H9 (cell line): ENCODE measurements at regions not wholly inside any gene's neighbourhood (a gene's known extent, or its start where the extent isn't known, plus 50 kb on each side); places are given as distances from the start of the nearest gene placed in this dataset.

ENCODE experiments used
- DNase-seq: peaks from one replicate; pipeline ENCODE4 v3.0.0-alpha.2; 2017
- H2AFZ ChIP-seq: one replicate; pipeline ENCODE4 v1.6.1; 2013; ENCODE audit warnings: mild to moderate bottlenecking, low read length, control low read depth, moderate library complexity
- H2AK5ac ChIP-seq: 2 replicates; pipeline ENCODE4 v1.6.1; 2013; ENCODE audit warnings: low read length, control low read depth, mixed read lengths; ENCODE audit not compliant: insufficient read length
- H2BK120ac ChIP-seq: one replicate; pipeline ENCODE4 v1.6.1; 2013; ENCODE audit warnings: low read depth, mild to moderate bottlenecking, low read length, control low read depth, inconsistent platforms; ENCODE audit not compliant: poor library complexity, severe bottlenecking
- H2BK12ac ChIP-seq: 2 replicates; pipeline ENCODE4 v1.6.1; 2013; ENCODE audit warnings: low read length, control low read depth, mixed read lengths, low read depth; ENCODE audit not compliant: insufficient read length
- H2BK15ac ChIP-seq: 2 replicates; pipeline ENCODE4 v1.6.1; 2013; ENCODE audit warnings: low read depth, low read length, control low read depth
- H2BK20ac ChIP-seq: one replicate; pipeline ENCODE4 v1.6.1; 2013; ENCODE audit warnings: low read depth, mild to moderate bottlenecking, low read length, control low read depth, inconsistent platforms; ENCODE audit not compliant: poor library complexity, severe bottlenecking
- H2BK5ac ChIP-seq: 2 replicates; pipeline ENCODE4 v1.6.1; 2013; ENCODE audit warnings: low read length, control low read depth, mixed read lengths; ENCODE audit not compliant: insufficient read length
- H3K14ac ChIP-seq: 2 replicates; pipeline ENCODE4 v1.6.1; 2013; ENCODE audit warnings: low read length, control low read depth; ENCODE audit not compliant: insufficient read depth
- H3K18ac ChIP-seq: 2 replicates; pipeline ENCODE4 v1.6.1; 2013; ENCODE audit warnings: low read depth, mild to moderate bottlenecking, mixed read lengths, low read length, control low read depth; ENCODE audit not compliant: insufficient read length
- H3K23ac ChIP-seq: 2 replicates; pipeline ENCODE4 v1.6.1; 2013; ENCODE audit warnings: low read length, control low read depth, mixed read lengths, low read depth; ENCODE audit not compliant: insufficient read length
- H3K23me2 ChIP-seq: 2 replicates; pipeline ENCODE4 v1.6.1; 2013; ENCODE audit warnings: low read depth, mild to moderate bottlenecking, mixed read lengths, low read length, control low read depth; ENCODE audit not compliant: insufficient read length, poor library complexity, severe bottlenecking
- H3K27ac ChIP-seq: 2 replicates; pipeline ENCODE4 v1.5.1; 2013; ENCODE audit warnings: low read length, control low read depth, mixed read lengths, low read depth; ENCODE audit not compliant: insufficient read length
- H3K27me3 ChIP-seq: 2 replicates; pipeline ENCODE4 v1.6.1; 2013; ENCODE audit warnings: low read length, control low read depth, inconsistent platforms; ENCODE audit not compliant: insufficient read depth
- H3K4ac ChIP-seq: 2 replicates; pipeline ENCODE4 v1.6.1; 2013; ENCODE audit warnings: low read depth, mild to moderate bottlenecking, control low read depth, inconsistent platforms, low read length, moderate library complexity
- H3K4me1 ChIP-seq: 2 replicates; pipeline ENCODE4 v1.6.1; 2013; ENCODE audit warnings: low read length, control low read depth, inconsistent platforms; ENCODE audit not compliant: insufficient read depth
- H3K4me2 ChIP-seq: 2 replicates; pipeline ENCODE4 v1.6.1; 2013; ENCODE audit warnings: low read length, control low read depth, mixed read lengths; ENCODE audit not compliant: insufficient read length, insufficient read depth
- H3K56ac ChIP-seq: 2 replicates; pipeline ENCODE4 v1.6.1; 2013; ENCODE audit warnings: low read depth, mild to moderate bottlenecking, mixed read lengths, low read length, control low read depth; ENCODE audit not compliant: insufficient read length
- H3K79me1 ChIP-seq: 2 replicates; pipeline ENCODE4 v1.6.1; 2013; ENCODE audit warnings: low read depth, mild to moderate bottlenecking, moderate library complexity, low read length, control low read depth, inconsistent platforms; ENCODE audit not compliant: insufficient read depth, poor library complexity, severe bottlenecking
- H3K79me2 ChIP-seq: 2 replicates; pipeline ENCODE4 v1.6.1; 2013; ENCODE audit warnings: low read length, control low read depth, inconsistent platforms; ENCODE audit not compliant: insufficient read depth
- H3K9ac ChIP-seq: 2 replicates; pipeline ENCODE4 v1.6.1; 2013; ENCODE audit warnings: low read length, control low read depth, mixed read lengths; ENCODE audit not compliant: insufficient read length; ENCODE audit errors: extremely low read depth
- H3K9me3 ChIP-seq: one replicate; pipeline ENCODE4 v1.6.1; 2013; ENCODE audit warnings: low read depth, low read length, inconsistent platforms; ENCODE audit not compliant: control insufficient read depth
- H3T11ph ChIP-seq: one replicate; pipeline ENCODE4 v1.6.1; 2013; ENCODE audit warnings: mild to moderate bottlenecking, low read length, control low read depth, inconsistent platforms
- H4K20me1 ChIP-seq: one replicate; pipeline ENCODE4 v1.6.1; 2013; ENCODE audit not compliant: control insufficient read depth, insufficient read length, insufficient read depth
- H4K5ac ChIP-seq: 2 replicates; pipeline ENCODE4 v1.6.1; 2013; ENCODE audit warnings: low read depth, mild to moderate bottlenecking, mixed read lengths, low read length, control low read depth; ENCODE audit not compliant: insufficient read length
- H4K8ac ChIP-seq: replicated peaks from 2 replicates; pipeline ENCODE4 v1.6.1; 2013; ENCODE audit warnings: low read length, control low read depth, mixed read lengths, low read depth; ENCODE audit not compliant: insufficient read length
- H4K91ac ChIP-seq: 2 replicates; pipeline ENCODE4 v1.6.1; 2013; ENCODE audit warnings: low read depth, mild to moderate bottlenecking, moderate library complexity, mixed read lengths, low read length, control low read depth; ENCODE audit not compliant: insufficient read length
- H3K27ac Mint-ChIP-seq, 3 experiments: 2 replicates in 2 of 3; 3 replicates in 1 of 3; pipeline ENCODE4 v1.8.0; 2020 to 2021; ENCODE audit warnings: mixed read lengths in 3 of 3, mild to moderate bottlenecking in 1 of 3, moderate library complexity in 1 of 3
- H3K27me3 Mint-ChIP-seq: 2 replicates; pipeline ENCODE4 v1.8.0; 2021; ENCODE audit warnings: low read depth, mild to moderate bottlenecking, moderate library complexity, mixed read lengths
- H3K36me3 Mint-ChIP-seq, 3 experiments: 2 replicates in 2 of 3; 3 replicates in 1 of 3; pipeline ENCODE4 v1.8.0; 2020 to 2021; ENCODE audit warnings: low read depth in 3 of 3, mixed read lengths in 3 of 3; ENCODE audit not compliant: insufficient read depth in 1 of 3
- H3K4me1 Mint-ChIP-seq, 2 experiments: 2 replicates each; pipeline ENCODE4 v1.8.0; 2020; ENCODE audit warnings: mixed read lengths in 2 of 2
- H3K4me3 Mint-ChIP-seq, 2 experiments: 2 replicates in 1 of 2; 3 replicates in 1 of 2; pipeline ENCODE4 v1.8.0; 2020 to 2021; ENCODE audit warnings: mild to moderate bottlenecking in 2 of 2, mixed read lengths in 2 of 2, moderate library complexity in 1 of 2
- H3K9me3 Mint-ChIP-seq, 2 experiments: 2 replicates in 1 of 2; 3 replicates in 1 of 2; pipeline ENCODE4 v1.8.0; 2020; ENCODE audit warnings: mild to moderate bottlenecking in 2 of 2, mixed read lengths in 2 of 2, moderate library complexity in 1 of 2
- WGBS: extraction: QIAGEN DNeasy Blood & Tissue Kit; methylation state at CpG from one replicate; pipeline ENCODE4 v1.1.7; 2013; ENCODE audit warnings: missing lambda C conversion rate, low lambda C conversion rate, mixed read lengths; ENCODE audit not compliant: insufficient read length; ENCODE audit errors: extremely low coverage; 5-methylcytosine and 5-hydroxymethylcytosine counted together
- TF ChIP-seq, protein P1 (sequence below): fragments of 200-600 bp; sonication (generic); conservative IDR thresholded peaks from 3 replicates; pipeline ENCODE4 v1.8.0; 2021; ENCODE audit warnings: antibody characterized with exemption, mild to moderate bottlenecking

DNA sequence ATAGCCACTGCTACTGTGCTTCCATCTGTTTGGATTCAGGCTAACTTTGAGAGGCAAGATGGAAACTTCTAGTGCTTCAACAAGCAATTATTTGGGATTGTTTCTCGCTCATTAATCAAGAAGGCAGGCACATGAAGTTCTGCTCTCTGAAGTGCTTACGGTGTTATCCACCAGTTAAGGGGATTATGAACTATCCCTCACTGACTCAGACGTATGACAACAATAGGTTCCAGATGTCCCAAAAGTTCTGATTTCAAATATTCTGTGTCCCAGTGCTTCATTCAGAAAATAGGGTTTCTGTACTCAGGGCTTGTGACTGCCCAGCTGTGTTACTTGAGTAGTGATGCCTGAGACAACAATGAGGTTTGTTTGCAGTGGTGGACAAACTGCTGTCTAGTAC, 81.0 kb downstream of the HACD1 start:
- Mint-ChIP-seq H3K4me3 (no peak overlapping the region), H3K36me3 (0 out of 7 replicates have a peak, but pooled peaks cover 0 to 5% (median 0%) of the 10 kb centered on the region in 3 experiments), H3K9me3 (peaks cover 5 to 7% of the 10 kb centered on the region in 2 experiments; a peak in 4 of 5 replicates), H3K4me1 (no peaks in the 10 kb centered on the region), H3K27ac (no peak overlapping the region), H3K27me3 (no peaks in the 10 kb centered on the region)
- TF ChIP-seq, protein P1, sequence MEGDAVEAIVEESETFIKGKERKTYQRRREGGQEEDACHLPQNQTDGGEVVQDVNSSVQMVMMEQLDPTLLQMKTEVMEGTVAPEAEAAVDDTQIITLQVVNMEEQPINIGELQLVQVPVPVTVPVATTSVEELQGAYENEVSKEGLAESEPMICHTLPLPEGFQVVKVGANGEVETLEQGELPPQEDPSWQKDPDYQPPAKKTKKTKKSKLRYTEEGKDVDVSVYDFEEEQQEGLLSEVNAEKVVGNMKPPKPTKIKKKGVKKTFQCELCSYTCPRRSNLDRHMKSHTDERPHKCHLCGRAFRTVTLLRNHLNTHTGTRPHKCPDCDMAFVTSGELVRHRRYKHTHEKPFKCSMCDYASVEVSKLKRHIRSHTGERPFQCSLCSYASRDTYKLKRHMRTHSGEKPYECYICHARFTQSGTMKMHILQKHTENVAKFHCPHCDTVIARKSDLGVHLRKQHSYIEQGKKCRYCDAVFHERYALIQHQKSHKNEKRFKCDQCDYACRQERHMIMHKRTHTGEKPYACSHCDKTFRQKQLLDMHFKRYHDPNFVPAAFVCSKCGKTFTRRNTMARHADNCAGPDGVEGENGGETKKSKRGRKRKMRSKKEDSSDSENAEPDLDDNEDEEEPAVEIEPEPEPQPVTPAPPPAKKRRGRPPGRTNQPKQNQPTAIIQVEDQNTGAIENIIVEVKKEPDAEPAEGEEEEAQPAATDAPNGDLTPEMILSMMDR = no peak
- Histone ChIP-seq H3K9ac (no peak overlapping the region), H4K91ac (no peak overlapping the region), H2BK15ac (no peak overlapping the region), H2BK20ac (no peak overlapping the region), H3K79me2 (no peaks in the 10 kb centered on the region), H3K4ac (no peak overlapping the region), H4K5ac (no peak overlapping the region), H3K4me1 (no peaks in the 10 kb centered on the region), H3T11ph (no peak overlapping the region), H2BK120ac (no peak overlapping the region), H4K20me1 (no peaks in the 10 kb centered on the region), H3K4me2 (no peak overlapping the region), H3K9me3 (no peaks in the 10 kb centered on the region), H3K18ac (no peak overlapping the region), H2AK5ac (no peak overlapping the region), H3K56ac (no peak overlapping the region), H3K79me1 (no peaks in the 10 kb centered on the region), H2BK12ac (no peak overlapping the region), H2AFZ (no peak overlapping the region), H3K14ac (no peak overlapping the region), H4K8ac (no peak overlapping the region), H3K27ac (no peak overlapping the region), H3K23ac (no peak overlapping the region), H2BK5ac (no peak overlapping the region), H3K27me3 (no peaks in the 10 kb centered on the region), H3K23me2 (no peaks in the 10 kb centered on the region)
- no CpG with 5 or more reads among the region's 3 CpGs for whole genome bisulfite sequencing
- DNase-seq = no peak
